HG03378 (cell line): ENCODE measurements at regions not wholly inside any gene's neighbourhood (a gene's known extent, or its start where the extent isn't known, plus 50 kb on each side); places are given as distances from the start of the nearest gene placed in this dataset.
"Not testable (repeated sequence)": the region's sequence is repeated elsewhere in the genome, so short reads cannot be mapped to it uniquely, and the experiment has no call there.

Experiments
- ATAC-seq: cut with Tn5 transposase; IDR thresholded peaks from one replicate; pipeline ENCODE4 v1.9.1; 2021; ENCODE audit warnings: mild to moderate bottlenecking, moderate library complexity; ENCODE audit not compliant: unreplicated experiment

DNA sequence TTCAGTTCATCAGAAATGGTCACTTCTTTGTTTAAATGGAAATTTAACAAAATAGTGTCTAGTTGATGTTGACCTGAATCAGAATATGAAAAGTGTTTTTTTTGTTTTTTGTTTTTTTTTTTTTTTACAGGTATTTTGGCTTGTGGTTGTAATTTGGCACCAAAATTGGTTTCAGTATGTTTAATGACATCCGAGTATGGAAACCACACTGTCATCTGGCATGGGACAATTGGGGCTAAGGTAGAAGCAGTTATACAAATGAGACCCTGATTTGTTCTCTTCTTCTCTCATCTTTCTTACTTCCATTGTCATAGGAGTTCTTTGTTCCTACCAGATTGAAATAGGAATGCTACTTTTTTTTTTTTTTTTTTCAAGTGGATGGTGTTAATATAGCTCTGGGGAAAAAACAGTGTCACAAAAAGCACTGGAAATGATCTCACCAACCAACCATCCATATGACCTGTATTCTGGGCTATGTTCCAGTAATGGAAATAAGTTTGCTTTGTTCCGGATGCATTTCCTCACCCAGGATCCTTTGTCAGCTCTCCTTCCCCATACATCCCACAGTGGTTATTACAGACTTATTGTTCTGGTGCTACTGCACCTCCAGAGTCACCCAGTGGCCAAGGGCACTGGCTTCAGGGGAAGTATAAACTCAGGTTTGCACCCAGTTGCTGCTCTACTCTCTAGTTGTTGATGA is 95.8 kb downstream of the ATXN3L start:
- no peak for ATAC-seq

DNA sequence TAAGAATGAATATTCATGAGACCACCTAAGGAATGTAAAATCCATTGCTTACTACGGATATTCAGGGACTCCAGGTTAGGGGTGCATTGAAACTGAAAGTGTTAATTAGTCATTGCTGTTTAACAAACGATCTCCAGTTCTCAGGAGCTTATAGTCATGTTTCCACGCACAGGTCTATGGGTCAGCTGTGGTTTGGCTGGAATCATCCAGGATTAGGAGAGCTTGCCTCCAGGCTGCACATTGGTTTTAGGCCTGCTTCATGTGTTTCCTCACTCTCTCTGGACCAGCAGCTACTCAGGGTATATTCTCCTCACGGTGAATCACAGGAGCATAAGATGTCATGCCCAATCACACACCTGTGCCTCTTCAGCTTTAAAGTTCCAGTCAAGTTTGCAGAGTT is 98.9 kb downstream of the ATXN3L start:
- no peak for ATAC-seq

DNA sequence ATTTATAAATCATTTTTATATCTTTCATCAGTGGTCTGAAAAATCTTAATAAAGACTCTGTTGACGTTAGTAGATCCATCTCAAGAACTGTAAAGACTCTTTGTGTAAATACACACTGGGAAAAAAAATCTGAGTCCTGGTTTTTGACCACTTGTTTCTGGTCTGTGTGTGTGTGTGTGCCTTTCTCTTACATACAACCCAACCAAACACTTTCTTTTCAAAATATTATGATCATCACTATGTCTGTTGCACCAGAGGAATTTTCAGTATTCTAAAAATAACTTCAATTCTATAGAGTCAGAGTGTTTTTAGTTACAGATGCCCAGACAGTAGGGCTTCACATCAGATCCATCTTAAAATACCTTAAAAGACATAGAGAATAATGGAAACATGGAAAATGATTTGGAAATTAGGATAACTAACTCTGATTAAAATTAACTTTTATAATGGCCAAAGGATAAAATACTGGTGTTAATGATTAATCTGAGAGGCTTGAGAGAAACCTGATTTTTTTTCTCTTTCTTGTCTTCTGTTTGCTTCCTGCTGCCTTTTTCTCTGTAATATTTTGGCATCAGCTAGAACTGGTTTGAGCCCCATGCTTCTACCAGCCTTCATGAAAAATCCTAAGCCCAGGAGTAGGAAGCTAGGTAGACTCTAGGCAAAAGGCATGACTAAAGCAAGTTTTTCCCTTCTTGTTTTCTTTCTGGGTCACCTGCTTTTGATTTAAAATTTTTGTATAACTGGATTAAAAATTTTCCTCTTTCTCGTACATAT is 99.7 kb downstream of the ATXN3L start:
- no peak for ATAC-seq

DNA sequence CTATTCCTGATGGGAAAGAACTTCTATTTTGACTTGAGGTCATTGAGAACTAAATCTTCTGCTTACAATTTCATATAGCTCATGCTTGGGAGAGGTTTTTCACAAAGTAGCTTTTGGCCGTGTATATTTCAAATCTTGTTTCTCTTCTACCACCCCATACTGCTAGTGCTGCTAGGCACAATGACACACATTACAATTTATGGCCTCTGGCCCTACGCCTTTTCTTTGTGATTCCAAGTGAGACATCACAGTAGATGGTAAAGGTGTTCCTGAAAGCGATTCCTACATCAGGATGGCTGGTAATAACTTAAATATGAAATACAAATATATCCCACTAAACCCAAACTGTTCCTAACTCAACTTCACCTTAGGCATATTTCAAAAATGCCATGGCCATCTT is 101.1 kb downstream of the ATXN3L start:
- ATAC-seq = no peak

DNA sequence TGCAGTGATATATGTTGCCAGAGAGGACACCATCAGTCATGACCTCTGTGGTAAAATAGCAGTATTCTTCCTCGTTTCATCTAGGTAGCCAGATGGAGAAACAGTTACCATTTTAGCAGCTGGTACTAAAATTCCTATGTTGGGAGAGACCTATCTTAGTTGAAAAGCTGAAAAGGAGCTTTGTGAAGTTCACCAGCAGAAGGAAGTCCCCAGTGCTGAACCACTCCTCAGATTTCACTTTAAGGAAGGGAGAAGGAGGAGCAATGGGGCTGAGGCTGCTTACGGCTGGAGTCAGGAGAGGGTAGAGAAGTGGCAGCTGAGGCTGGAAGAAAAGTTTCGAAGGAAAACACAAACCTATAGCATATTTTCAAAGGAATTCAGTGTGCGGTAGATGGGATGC is 103.7 kb downstream of the ATXN3L start:
- ATAC-seq = no peak

DNA sequence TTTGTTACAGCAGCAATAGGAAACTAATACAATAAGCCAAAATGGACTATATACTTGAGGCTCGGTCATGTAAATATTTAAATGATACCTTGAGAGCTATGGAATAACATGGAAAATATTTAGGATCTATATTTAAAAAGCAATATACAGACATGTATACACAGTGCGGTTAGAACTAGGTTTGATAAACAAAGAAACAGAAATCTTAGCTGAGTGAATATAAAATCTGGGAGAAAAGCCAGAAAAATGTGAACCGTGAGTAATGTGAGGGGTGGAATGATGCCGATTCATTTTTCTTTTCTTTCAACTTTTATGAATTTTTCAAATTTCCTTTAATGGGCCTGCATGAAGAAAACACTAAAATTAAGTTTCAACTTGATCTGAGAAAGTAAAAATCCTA is 104.1 kb downstream of the ATXN3L start:
- ATAC-seq = no peak

DNA sequence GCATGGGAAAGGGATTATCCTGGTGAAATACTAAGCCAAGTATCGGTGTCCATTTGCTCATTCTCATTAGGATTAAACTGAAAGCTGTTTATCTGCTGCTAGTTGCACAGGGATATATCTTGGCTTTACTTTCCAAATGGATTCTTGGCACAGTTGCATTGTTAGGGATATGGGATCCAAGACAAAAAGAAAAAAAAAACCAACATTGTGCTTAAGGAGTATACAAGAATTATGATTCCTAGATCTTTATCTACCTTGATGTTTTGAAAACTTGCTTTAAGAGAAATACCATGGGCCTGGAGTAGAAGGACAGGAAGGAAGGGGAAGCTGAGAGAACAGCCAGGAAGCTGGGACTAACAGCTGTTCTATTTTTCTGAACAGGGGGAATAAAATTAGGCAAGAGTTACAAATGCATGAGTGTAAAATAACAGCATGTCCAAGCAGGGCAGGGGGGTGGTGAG is 107.6 kb downstream of the ATXN3L start:
- no peak for ATAC-seq

DNA sequence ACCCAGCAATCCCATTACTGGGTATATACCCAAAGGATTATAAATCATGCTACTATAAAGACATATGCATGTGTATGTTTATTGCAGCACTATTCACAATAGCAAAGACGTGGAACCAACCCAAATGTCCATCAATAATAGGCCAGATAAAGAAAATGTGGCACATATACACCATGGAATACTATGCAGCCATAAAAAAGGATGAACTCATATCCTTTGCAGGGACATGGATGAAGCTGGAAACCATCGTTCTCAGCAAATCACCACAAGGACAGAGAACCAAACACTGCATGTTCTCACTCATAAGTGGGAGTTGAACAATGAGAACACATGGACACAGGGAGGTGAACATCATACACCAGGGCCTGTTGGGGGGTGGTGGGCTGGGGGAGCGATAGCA is 109.7 kb downstream of the ATXN3L start:
- ATAC-seq = not testable (repeated sequence)

DNA sequence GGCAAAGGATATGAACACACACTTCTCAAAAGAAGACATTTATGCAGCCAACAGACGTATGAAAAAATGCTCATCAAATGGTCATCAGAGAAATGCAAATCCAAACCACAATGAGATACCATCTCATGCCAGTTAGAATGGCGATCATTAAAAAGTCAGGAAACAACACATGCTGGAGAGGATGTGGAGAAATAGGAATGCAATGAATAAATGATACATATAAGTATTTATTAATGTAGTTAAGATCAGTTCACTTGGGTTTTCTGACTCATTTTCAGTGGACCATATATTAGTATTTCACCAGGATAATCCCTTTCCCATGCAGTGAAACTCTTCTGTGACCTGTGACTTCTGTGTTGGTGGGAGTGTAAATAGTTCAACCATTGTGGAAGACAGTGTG is 110.1 kb downstream of the ATXN3L start:
- ATAC-seq = not testable (repeated sequence)

DNA sequence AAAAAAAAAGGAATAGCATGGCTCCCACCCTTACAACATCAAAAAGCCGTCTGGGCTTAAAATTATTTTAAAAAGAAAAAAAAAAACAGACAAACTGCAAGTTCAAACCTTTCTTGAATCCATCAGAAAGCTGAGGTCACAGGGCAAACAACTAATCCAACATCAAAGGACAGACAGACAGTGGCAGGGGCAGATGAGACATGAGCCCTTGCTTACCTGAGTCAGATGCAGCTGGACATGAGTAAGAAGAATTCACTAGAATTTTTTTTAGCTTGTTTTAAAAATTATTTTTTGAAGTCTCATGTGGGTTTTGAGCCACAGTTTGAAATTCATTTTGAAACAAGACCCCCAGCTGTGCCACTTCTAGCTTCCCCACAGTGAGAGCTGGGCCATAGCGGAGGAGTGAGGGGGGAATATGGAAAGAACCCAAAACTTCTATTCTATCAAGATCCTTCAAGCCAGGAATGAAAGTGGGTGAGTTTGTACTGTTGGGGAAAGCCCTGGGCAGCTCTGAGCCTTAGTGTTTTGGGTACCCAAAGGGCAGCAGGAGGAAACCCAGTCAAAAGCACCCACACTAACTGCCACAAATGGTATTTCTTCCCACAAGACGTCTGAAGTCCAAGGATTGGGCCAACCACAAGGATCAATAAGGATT is 111.4 kb downstream of the ATXN3L start:
- no peak for ATAC-seq

DNA sequence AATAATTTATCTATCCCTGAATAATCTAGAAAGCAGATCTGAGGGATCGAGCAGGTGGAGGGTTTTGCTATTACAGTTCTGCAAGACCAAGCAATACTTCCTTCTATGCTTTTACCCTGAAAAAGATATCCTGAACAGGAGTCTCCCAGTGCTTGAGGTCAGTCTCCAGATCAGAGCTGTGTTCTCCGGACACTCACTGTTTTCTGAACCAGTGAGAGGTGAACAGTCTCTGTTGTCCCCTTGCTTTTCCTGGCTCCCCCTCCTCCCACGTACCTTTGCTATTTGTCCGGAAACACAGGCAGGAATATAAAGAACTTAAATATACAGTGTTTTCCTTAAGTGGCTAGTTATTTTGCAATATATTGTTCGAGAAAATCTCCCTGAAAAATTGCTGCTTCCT is 116.6 kb downstream of the ATXN3L start:
- ATAC-seq = no peak

DNA sequence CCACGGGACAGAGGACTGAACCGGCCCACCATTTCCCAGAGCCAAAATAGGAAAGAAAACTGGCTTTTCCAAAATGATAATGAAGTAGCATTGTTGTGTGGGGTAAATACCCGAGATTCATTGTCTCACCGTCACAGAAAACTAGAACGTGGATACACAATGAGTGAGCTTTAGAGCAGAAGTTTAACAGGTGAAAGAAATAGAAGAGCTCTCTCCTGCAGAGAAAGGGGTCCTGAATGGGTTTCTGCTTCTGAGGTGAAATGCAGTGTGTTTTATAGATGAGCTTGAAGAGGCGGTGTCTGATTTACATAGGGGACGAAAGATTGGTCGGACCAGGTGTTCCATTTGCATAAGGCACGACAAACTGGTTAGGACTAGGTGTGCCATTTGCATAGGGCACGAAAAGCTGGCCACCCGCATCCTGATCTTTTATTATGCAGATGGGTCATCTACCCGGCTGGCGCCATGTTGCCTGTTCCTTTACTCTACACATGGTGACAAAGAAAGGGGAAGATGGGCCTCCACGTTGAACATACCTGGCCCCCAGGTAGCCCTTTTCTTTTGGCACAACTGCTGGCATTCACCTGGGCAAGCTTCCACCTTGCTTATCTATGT is 118.1 kb downstream of the ATXN3L start:
- no peak for ATAC-seq

DNA sequence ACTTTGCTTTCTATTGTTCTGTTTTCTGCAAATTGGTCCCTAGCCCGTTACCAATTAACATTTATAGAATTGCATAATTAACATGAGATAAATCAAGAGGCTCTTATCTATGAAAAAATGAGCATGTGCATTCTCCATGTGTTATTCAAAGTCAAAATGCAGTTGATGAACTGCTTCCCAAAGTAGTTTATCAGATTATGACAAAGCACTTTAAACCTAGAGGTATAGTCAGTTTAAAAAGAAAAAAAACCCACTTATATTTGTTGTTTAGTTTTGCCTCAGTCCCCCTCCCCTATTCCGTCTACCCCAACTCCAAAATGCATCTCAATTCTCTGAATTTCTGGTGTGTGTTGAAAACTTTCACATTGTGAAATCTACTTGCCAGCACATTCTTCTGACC is 119.5 kb downstream of the ATXN3L start:
- no peak for ATAC-seq

DNA sequence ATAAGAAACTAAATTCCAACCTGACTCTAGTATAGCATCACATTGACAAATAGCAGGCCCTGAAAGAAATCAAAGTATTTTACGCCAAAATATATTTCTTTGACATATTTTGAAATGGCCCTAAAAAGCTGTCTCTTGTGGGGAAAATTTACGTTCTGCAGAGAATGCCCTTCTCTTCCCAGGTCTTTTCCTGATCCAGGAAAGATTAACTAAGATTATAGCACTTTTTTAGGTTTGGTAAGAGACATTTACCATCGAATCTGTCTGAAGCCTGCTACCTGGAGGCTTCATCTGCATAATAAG is 121.1 kb downstream of the ATXN3L start:
- no peak for ATAC-seq

DNA sequence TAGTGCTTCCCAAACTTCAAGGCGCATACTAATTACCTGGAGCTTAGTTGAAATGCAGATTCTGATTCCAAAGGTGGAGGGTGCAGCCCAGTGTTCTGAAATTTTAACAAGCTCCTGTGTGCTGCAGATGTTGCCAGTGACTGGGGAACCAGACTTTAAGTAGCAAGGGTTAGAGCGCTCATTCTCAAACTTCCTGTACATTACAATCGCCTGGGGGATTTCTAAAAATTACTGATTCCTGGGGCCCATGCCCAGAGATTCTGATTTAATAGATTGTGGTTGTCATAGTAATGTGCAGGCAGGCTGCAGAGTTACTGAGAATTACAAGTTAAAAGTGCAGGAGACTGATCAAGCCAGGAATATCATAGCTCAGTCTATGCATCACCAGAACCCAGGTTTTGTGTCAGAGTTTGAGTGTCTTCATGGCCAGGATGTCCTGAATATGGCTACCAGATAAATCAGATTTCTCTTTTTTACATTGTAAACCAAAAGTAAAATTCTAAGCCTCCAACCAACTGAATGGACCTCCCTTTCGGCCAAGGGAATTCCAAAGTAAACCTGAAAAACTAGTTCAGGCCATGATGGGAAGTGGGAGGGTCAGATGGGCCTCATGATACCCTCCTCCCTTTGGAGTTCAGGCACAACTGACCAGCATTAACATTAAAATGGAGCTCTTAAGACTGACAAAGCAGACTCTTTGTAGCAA is 121.6 kb downstream of the ATXN3L start:
- ATAC-seq = no peak

DNA sequence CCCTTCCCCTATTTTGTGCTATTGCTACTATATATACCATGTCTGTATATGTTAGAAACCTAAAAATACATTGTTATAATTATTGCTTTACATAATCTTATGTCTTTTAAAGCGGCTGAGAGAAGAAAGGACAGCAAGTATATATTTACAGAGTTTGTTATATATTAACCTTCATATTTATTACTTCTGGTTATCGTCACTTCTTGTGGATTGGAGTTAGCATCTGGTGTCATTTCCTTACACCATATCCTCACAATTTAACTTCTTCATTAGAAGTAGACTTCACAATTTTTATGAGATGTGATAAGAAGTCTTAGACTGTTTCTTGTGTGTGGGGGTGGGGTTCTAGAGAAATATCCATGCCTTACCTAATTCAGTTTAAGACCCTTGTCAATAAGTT is 123.1 kb downstream of the ATXN3L start:
- no peak for ATAC-seq

DNA sequence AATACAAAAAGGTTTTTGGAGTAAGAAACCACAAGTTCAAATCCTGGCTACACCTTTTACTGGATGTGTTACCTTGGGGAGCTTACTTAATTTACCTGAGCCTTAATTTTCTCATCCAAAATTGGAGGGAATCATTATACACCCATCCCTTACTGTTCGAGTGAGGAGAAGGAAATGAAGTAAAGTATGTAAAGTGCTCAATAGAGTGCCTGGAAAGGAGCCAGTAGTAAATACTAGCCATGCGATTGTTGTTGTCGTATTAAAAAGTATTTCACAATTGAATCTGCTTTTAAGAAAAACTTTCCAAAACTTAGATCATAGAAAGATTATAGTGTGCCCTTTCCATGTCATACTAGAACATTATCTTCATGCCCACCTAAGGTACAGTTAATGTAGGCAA is 124.5 kb downstream of the ATXN3L start:
- ATAC-seq = no peak

DNA sequence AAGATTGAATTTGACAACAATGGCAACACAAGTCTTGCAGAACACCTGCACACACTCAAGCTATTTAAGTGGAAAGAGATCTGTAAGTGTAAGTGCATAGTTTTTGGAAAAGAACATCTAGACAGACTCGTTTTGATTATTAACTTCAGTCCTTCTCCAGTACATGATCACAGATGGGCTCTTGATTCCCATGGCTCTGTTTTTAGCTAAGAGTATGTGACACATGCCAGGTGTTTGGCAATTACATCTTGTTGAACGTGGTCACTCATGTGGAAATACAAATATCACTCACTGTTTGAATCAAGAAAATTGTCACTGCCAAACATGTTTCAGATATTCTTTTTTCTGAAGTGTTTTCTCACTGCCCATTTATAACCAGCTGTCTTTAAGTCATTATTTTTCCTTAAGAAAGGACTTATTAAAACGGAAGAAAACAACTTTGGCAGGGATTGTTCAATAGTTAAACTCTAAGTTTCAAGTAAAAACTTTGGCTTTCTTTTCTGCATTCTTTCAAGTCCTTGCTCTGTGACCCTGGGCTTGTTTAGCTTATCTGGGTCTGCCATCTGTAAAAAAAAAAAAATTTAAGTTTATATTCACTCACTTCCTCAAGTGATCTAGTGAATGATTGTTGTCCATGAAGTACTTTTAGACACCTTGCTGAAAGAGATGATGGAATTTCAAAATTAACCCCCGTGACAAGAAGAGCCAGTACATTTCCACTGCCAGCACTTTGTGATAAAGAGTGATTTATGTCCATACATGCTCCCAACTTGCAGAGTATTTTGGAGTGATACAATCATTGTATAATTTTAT is 125.4 kb downstream of the ATXN3L start:
- ATAC-seq = no peak

DNA sequence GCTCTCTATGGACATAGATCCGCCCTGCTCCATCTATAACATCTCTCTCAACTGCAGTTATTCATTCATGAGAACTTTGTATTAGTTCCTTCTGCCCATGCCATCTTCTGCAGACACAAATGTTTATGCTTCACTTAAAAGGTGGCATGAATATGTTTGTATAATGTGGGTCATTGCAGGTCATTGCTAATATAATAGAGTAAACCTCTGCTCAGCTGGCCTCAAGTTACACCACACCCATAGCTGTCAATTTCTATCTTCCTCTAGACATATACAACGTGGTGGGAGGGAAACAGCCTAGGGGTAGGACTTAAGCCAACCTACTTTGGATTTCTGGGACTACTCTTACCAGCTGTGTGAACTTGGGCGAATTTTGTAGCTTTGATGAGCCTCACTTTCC is 129.8 kb downstream of the ATXN3L start:
- no peak for ATAC-seq

DNA sequence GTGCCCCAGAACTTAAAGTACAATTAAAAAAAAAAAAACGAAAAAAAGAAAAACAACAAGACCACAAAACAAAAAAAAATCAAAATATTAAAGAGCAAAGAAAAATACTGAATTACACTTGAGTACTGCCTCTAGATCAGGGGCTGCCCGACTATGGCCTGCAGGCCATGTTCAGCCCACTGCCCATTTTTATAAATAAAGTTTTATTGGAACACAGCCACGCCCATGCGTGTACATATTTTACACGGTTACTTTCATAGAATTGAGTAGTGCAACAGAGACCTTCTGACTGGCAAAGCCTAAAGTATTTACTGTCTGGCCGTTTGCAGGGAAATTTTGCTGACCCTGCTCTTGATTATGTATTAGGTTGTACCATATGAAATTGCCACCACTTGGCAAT is 130.5 kb downstream of the ATXN3L start:
- no peak for ATAC-seq
